HEK293 (cell line): ENCODE measurements at regions not wholly inside any gene's neighbourhood (a gene's known extent, or its start where the extent isn't known, plus 50 kb on each side); places are given as distances from the start of the nearest gene placed in this dataset.

Experiments used
- SP3 ChIP-seq: fragments of 450-650 bp; formaldehyde crosslinking; IDR thresholded peaks from 2 replicates; pipeline ENCODE4 v1.5.1; 2016; ENCODE audit warnings: missing biosample characterization, missing genetic modification characterization
- ZBTB17 ChIP-seq: fragments of 450-650 bp; formaldehyde crosslinking; IDR thresholded peaks from 2 replicates; pipeline ENCODE4 v1.5.1; 2016; ENCODE audit warnings: missing biosample characterization, missing genetic modification characterization
- ZNF16 ChIP-seq: fragments of 450-650 bp; formaldehyde crosslinking; IDR thresholded peaks from 2 replicates; pipeline ENCODE4 v1.5.1; 2016; ENCODE audit warnings: low read depth, missing biosample characterization, missing genetic modification characterization
- ZNF311 ChIP-seq: fragments of 450-650 bp; formaldehyde crosslinking; IDR thresholded peaks from 2 replicates; pipeline ENCODE4 v1.5.1; 2017; ENCODE audit warnings: missing biosample characterization, missing genetic modification characterization, borderline replicate concordance
- ZNF37A ChIP-seq: fragments of 450-650 bp; IDR thresholded peaks from 2 replicates; pipeline ENCODE4 v1.5.1; 2018; ENCODE audit warnings: missing biosample characterization, missing genetic modification characterization
- ZNF660 ChIP-seq: fragments of 450-650 bp; IDR thresholded peaks from 2 replicates; pipeline ENCODE4 v1.5.1; 2018; ENCODE audit warnings: missing biosample characterization, mild to moderate bottlenecking, missing genetic modification characterization
- ZNF768 ChIP-seq: fragments of 450-650 bp; formaldehyde crosslinking; IDR thresholded peaks from 2 replicates; pipeline ENCODE4 v1.5.1; 2018; ENCODE audit warnings: missing biosample characterization, mild to moderate bottlenecking, missing genetic modification characterization
- TF ChIP-seq, protein P1 (sequence below): fragments of 450-650 bp; formaldehyde crosslinking; conservative IDR thresholded peaks from 2 replicates; pipeline ENCODE4 v1.5.1; 2016; ENCODE audit warnings: low read depth, missing biosample characterization, missing genetic modification characterization
- TF ChIP-seq, protein P2 (sequence below): fragments of 450-650 bp; formaldehyde crosslinking; IDR thresholded peaks from 2 replicates; pipeline ENCODE4 v1.5.1; 2016; ENCODE audit warnings: missing biosample characterization, missing genetic modification characterization
- TF ChIP-seq, protein P3 (sequence below): fragments of 450-650 bp; formaldehyde crosslinking; IDR thresholded peaks from 2 replicates; pipeline ENCODE4 v1.5.1; 2016; ENCODE audit warnings: missing biosample characterization, missing genetic modification characterization
- TF ChIP-seq, protein P4 (sequence below): sonication (generic); formaldehyde crosslinking; IDR thresholded peaks from 2 replicates; pipeline ENCODE4 v1.8.1; 2022; ENCODE audit warnings: mild to moderate bottlenecking, moderate library complexity, missing genetic modification reagents
- TF ChIP-seq, protein P5 (sequence below): fragments of 450-650 bp; formaldehyde crosslinking; IDR thresholded peaks from 2 replicates; pipeline ENCODE4 v1.5.1; 2016; ENCODE audit warnings: missing biosample characterization, missing genetic modification characterization

DNA sequence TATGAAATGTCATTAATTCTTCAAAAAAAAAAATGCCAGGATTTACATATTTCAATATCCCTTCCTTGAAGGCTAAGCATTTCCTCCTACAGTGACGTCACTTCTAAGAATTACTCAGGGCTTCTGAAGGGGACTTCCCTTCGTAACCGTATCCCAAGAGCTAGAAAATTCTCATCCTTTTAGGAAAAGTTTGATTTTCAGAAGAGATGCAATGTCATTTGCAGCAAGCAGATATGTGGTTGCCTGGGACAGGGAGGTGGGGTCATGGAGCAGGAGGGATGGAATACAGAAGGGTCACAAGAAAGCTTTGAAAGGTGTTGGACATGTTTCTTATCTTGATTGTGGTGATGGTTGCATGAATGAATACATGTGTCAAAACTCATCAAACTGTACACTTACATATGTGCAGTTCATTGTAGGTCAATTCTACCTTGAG lies 97.0 kb upstream of the ATL2 start:
- TF ChIP-seq, protein P1, sequence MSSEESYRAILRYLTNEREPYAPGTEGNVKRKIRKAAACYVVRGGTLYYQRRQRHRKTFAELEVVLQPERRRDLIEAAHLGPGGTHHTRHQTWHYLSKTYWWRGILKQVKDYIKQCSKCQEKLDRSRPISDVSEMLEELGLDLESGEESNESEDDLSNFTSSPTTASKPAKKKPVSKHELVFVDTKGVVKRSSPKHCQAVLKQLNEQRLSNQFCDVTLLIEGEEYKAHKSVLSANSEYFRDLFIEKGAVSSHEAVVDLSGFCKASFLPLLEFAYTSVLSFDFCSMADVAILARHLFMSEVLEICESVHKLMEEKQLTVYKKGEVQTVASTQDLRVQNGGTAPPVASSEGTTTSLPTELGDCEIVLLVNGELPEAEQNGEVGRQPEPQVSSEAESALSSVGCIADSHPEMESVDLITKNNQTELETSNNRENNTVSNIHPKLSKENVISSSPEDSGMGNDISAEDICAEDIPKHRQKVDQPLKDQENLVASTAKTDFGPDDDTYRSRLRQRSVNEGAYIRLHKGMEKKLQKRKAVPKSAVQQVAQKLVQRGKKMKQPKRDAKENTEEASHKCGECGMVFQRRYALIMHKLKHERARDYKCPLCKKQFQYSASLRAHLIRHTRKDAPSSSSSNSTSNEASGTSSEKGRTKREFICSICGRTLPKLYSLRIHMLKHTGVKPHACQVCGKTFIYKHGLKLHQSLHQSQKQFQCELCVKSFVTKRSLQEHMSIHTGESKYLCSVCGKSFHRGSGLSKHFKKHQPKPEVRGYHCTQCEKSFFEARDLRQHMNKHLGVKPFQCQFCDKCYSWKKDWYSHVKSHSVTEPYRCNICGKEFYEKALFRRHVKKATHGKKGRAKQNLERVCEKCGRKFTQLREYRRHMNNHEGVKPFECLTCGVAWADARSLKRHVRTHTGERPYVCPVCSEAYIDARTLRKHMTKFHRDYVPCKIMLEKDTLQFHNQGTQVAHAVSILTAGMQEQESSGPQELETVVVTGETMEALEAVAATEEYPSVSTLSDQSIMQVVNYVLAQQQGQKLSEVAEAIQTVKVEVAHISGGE = no peak
- TF ChIP-seq ZBTB17 (tag by site-specific recombination) (no peak), ZNF311 (tag by site-specific recombination) (no peak), ZNF37A (tag by site-specific recombination) (no peak), SP3 (tag by site-specific recombination) (no peak), ZNF16 (no peak), ZNF660 (tag by site-specific recombination) (no peak), ZNF768 (tag by site-specific recombination) (no peak)
- TF ChIP-seq, protein P2, sequence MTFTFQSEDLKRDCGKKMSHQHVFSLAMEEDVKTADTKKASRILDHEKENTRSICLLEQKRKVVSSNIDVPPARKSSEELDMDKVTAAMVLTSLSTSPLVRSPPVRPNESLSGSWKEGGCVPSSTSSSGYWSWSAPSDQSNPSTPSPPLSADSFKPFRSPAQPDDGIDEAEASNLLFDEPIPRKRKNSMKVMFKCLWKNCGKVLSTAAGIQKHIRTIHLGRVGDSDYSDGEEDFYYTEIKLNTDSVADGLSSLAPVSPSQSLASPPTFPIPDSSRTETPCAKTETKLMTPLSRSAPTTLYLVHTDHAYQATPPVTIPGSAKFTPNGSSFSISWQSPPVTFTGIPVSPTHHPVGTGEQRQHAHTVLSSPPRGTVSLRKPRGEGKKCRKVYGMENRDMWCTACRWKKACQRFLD (tag by site-specific recombination) = no peak
- TF ChIP-seq, protein P3, sequence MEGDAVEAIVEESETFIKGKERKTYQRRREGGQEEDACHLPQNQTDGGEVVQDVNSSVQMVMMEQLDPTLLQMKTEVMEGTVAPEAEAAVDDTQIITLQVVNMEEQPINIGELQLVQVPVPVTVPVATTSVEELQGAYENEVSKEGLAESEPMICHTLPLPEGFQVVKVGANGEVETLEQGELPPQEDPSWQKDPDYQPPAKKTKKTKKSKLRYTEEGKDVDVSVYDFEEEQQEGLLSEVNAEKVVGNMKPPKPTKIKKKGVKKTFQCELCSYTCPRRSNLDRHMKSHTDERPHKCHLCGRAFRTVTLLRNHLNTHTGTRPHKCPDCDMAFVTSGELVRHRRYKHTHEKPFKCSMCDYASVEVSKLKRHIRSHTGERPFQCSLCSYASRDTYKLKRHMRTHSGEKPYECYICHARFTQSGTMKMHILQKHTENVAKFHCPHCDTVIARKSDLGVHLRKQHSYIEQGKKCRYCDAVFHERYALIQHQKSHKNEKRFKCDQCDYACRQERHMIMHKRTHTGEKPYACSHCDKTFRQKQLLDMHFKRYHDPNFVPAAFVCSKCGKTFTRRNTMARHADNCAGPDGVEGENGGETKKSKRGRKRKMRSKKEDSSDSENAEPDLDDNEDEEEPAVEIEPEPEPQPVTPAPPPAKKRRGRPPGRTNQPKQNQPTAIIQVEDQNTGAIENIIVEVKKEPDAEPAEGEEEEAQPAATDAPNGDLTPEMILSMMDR = no peak
- TF ChIP-seq, protein P4, sequence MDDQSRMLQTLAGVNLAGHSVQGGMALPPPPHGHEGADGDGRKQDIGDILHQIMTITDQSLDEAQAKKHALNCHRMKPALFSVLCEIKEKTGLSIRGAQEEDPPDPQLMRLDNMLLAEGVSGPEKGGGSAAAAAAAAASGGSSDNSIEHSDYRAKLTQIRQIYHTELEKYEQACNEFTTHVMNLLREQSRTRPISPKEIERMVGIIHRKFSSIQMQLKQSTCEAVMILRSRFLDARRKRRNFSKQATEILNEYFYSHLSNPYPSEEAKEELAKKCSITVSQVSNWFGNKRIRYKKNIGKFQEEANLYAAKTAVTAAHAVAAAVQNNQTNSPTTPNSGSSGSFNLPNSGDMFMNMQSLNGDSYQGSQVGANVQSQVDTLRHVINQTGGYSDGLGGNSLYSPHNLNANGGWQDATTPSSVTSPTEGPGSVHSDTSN (CRISPR knock-in tag) = no peak
- TF ChIP-seq, protein P5, sequence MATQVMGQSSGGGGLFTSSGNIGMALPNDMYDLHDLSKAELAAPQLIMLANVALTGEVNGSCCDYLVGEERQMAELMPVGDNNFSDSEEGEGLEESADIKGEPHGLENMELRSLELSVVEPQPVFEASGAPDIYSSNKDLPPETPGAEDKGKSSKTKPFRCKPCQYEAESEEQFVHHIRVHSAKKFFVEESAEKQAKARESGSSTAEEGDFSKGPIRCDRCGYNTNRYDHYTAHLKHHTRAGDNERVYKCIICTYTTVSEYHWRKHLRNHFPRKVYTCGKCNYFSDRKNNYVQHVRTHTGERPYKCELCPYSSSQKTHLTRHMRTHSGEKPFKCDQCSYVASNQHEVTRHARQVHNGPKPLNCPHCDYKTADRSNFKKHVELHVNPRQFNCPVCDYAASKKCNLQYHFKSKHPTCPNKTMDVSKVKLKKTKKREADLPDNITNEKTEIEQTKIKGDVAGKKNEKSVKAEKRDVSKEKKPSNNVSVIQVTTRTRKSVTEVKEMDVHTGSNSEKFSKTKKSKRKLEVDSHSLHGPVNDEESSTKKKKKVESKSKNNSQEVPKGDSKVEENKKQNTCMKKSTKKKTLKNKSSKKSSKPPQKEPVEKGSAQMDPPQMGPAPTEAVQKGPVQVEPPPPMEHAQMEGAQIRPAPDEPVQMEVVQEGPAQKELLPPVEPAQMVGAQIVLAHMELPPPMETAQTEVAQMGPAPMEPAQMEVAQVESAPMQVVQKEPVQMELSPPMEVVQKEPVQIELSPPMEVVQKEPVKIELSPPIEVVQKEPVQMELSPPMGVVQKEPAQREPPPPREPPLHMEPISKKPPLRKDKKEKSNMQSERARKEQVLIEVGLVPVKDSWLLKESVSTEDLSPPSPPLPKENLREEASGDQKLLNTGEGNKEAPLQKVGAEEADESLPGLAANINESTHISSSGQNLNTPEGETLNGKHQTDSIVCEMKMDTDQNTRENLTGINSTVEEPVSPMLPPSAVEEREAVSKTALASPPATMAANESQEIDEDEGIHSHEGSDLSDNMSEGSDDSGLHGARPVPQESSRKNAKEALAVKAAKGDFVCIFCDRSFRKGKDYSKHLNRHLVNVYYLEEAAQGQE (tag by site-specific recombination) = no peak
